Loucy (cell line): ENCODE measurements at regions not wholly inside any gene's neighbourhood (a gene's known extent, or its start where the extent isn't known, plus 50 kb on each side); places are given as distances from the start of the nearest gene placed in this dataset.
"Not testable (repeated sequence)": the region's sequence is repeated elsewhere in the genome, so short reads cannot be mapped to it uniquely, and the experiment has no call there.

Experiments
- H2AFZ ChIP-seq: fragments of 200-600 bp; sonication (generic); 2 replicates; pipeline ENCODE4 v1.6.0; 2016; ENCODE audit warnings: antibody characterized with exemption, mild to moderate bottlenecking, low read length, moderate library complexity
- H3F3A ChIP-seq: fragments of 200-600 bp; 2 replicates; pipeline ENCODE4 v1.6.0; 2016; ENCODE audit warnings: antibody characterized with exemption, low read depth, mild to moderate bottlenecking
- H3K27me3 ChIP-seq: fragments of 200-600 bp; sonication (generic); 2 replicates; pipeline ENCODE4 v1.6.1; 2014; ENCODE audit warnings: low read length, mild to moderate bottlenecking; ENCODE audit not compliant: insufficient read depth, poor library complexity, severe bottlenecking
- H3K36me3 ChIP-seq: fragments of 200-600 bp; sonication (generic); 2 replicates; pipeline ENCODE4 v1.6.1; 2016; ENCODE audit warnings: low read length; ENCODE audit not compliant: insufficient read depth
- H3K4me1 ChIP-seq: fragments of 200-600 bp; sonication (generic); 2 replicates; pipeline ENCODE4 v1.5.1; 2014; ENCODE audit warnings: low read length, mild to moderate bottlenecking; ENCODE audit not compliant: insufficient read depth, poor library complexity, severe bottlenecking
- H3K4me2 ChIP-seq: fragments of 200-600 bp; sonication (generic); 2 replicates; pipeline ENCODE4 v1.6.0; 2014; ENCODE audit warnings: antibody characterized with exemption, low read length, low read depth, mild to moderate bottlenecking; ENCODE audit not compliant: poor library complexity, severe bottlenecking
- H3K4me3 ChIP-seq: fragments of 200-600 bp; sonication (generic); 2 replicates; pipeline ENCODE4 v1.5.1; 2014; ENCODE audit warnings: low read length, mild to moderate bottlenecking, mixed read lengths; ENCODE audit not compliant: poor library complexity, severe bottlenecking
- H3K79me2 ChIP-seq: fragments of 200-600 bp; sonication (generic); 2 replicates; pipeline ENCODE4 v1.6.1; 2014; ENCODE audit warnings: low read length; ENCODE audit not compliant: insufficient read depth
- H3K9ac ChIP-seq: fragments of 200-600 bp; sonication (generic); 2 replicates; pipeline ENCODE4 v1.6.0; 2014; ENCODE audit warnings: mild to moderate bottlenecking, low read depth, low read length, moderate library complexity; ENCODE audit not compliant: poor library complexity, severe bottlenecking
- H3K9me2 ChIP-seq: fragments of 200-600 bp; sonication (generic); replicated peaks from 2 replicates; pipeline ENCODE4 v1.6.1; 2016; ENCODE audit warnings: low read depth, low read length, mixed read lengths
- H3K9me3 ChIP-seq: fragments of 200-600 bp; sonication (generic); 2 replicates; pipeline ENCODE4 v1.6.1; 2014; ENCODE audit warnings: mild to moderate bottlenecking, antibody characterized with exemption, low read length, low read depth; ENCODE audit not compliant: insufficient read depth
- H4K20me1 ChIP-seq: fragments of 200-600 bp; sonication (generic); 2 replicates; pipeline ENCODE4 v1.6.0; 2014; ENCODE audit warnings: antibody characterized with exemption, low read length, mild to moderate bottlenecking; ENCODE audit not compliant: insufficient read depth, poor library complexity, severe bottlenecking
- EZH2phosphoT487 ChIP-seq: fragments of 200-600 bp; IDR thresholded peaks from 2 replicates; pipeline ENCODE4 v1.6.1; 2018; ENCODE audit warnings: antibody characterized with exemption, mild to moderate bottlenecking, moderate library complexity, borderline replicate concordance
- TF ChIP-seq, protein P1 (sequence below): fragments of 200-600 bp; sonication (generic); conservative IDR thresholded peaks from 2 replicates; pipeline ENCODE4 v1.5.1; 2014; ENCODE audit warnings: mild to moderate bottlenecking, antibody characterized with exemption, low read length

DNA sequence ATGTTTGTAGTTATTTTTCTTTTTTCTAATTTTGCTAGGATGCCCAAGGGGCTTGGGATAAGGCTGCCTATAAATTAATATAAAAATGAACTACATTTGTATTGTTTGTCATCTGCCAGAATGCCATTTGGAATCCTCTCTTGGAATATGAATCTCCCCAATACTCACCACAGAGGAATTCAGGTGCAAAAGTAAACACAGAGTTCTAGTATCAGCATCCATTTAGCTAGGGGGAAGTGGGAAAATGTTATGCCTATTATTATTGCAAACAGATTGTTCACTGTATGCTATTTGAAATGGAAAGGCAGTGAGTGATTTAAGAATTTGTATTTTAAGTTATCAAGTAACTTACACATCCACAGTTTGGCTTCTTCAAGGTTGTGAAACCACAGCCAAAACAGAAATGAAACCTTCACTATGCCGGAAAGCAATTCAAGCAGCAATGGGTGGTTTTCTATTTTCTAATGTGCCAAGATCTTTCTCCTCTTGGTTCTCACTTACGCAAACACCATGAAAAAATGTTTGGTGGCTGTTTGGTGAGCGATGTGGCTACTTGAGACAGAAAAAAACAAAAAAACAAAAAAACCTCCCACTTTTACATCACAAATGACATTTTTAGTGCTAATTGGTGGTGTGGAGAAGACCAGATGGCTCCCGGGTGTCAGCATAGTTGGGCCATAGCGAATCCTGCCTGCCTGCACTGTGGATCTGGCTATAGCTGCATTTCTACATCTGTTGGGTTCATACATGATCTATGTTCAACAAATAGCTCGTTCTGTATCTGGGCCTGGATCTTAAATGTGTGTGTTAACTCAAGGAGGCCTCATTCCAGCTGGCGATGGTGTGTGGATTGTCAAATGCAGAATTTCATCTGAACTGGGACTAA lies 200.8 kb upstream of the GIMD1 start:
- Histone ChIP-seq H3K9ac (no peak overlapping the region), H3K27me3 (no peaks in the 10 kb centered on the region), H3K4me3 (no peak overlapping the region), H4K20me1 (no peaks in the 10 kb centered on the region), H2AFZ (no peak overlapping the region), H3K36me3 (no peaks in the 10 kb centered on the region), H3K79me2 (no peaks in the 10 kb centered on the region), H3K9me3 (no peaks in the 10 kb centered on the region), H3K4me2 (no peak overlapping the region), H3F3A (no peaks in the 10 kb centered on the region), H3K4me1 (no peaks in the 10 kb centered on the region), H3K9me2 (no peaks in the 10 kb centered on the region)
- TF ChIP-seq EZH2phosphoT487: no peak
- TF ChIP-seq, protein P1, sequence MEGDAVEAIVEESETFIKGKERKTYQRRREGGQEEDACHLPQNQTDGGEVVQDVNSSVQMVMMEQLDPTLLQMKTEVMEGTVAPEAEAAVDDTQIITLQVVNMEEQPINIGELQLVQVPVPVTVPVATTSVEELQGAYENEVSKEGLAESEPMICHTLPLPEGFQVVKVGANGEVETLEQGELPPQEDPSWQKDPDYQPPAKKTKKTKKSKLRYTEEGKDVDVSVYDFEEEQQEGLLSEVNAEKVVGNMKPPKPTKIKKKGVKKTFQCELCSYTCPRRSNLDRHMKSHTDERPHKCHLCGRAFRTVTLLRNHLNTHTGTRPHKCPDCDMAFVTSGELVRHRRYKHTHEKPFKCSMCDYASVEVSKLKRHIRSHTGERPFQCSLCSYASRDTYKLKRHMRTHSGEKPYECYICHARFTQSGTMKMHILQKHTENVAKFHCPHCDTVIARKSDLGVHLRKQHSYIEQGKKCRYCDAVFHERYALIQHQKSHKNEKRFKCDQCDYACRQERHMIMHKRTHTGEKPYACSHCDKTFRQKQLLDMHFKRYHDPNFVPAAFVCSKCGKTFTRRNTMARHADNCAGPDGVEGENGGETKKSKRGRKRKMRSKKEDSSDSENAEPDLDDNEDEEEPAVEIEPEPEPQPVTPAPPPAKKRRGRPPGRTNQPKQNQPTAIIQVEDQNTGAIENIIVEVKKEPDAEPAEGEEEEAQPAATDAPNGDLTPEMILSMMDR: no peak

GRCh38 chr4:106565727-106566126 lies 197.1 kb upstream of the GIMD1 start:
- Histone ChIP-seq H2AFZ (no peak overlapping the region), H3F3A (no peaks in the 10 kb centered on the region), H3K4me3 (no peak overlapping the region), H3K4me1 (no peaks in the 10 kb centered on the region), H3K4me2 (no peak overlapping the region), H3K9me3 (no peaks in the 10 kb centered on the region), H3K36me3 (no peaks in the 10 kb centered on the region), H3K9me2 (no peaks in the 10 kb centered on the region), H3K27me3 (no peaks in the 10 kb centered on the region), H3K9ac (no peak overlapping the region), H3K79me2 (no peaks in the 10 kb centered on the region), H4K20me1 (no peaks in the 10 kb centered on the region)
- TF ChIP-seq EZH2phosphoT487: no peak
- TF ChIP-seq, protein P1: no peak

GRCh38 chr4:106563637-106564036 lies 195.1 kb upstream of the GIMD1 start:
- H3K9ac ChIP-seq, H3K9me3 ChIP-seq, H3F3A ChIP-seq: not testable (repeated sequence)

GRCh38 chr4:106551724-106552123 lies 183.1 kb upstream of the GIMD1 start:
- H2AFZ ChIP-seq: no peak overlapping the region

More at GRCh38 chr4:106563637-106564036, 195.1 kb upstream of the GIMD1 start:
- H3K36me3 ChIP-seq, H3K4me2 ChIP-seq, H3K4me3 ChIP-seq, H3K27me3 ChIP-seq, H2AFZ ChIP-seq, H3K9me2 ChIP-seq, H3K79me2 ChIP-seq, H3K4me1 ChIP-seq, H4K20me1 ChIP-seq: not testable (repeated sequence)

More at GRCh38 chr4:106551724-106552123, 183.1 kb upstream of the GIMD1 start:
- no peaks in the 10 kb centered on the region for H3K9me2 ChIP-seq
- H4K20me1 ChIP-seq: no peaks in the 10 kb centered on the region
- no peak overlapping the region for H3K4me2 ChIP-seq
- no peak overlapping the region for H3K4me3 ChIP-seq
- H3F3A ChIP-seq: no peaks in the 10 kb centered on the region
- no peaks in the 10 kb centered on the region for H3K4me1 ChIP-seq
- no peaks in the 10 kb centered on the region for H3K36me3 ChIP-seq
- no peaks in the 10 kb centered on the region for H3K79me2 ChIP-seq
- no peaks in the 10 kb centered on the region for H3K27me3 ChIP-seq
- H3K9me3 ChIP-seq: no peaks in the 10 kb centered on the region
- TF ChIP-seq, protein P1: no peak
- no peak for TF ChIP-seq EZH2phosphoT487
- H3K9ac ChIP-seq: no peak overlapping the region
